Right lobe of liver (tissue), 4 donors: ENCODE measurements at regions not wholly inside any gene's neighbourhood (a gene's known extent, or its start where the extent isn't known, plus 50 kb on each side); places are given as distances from the start of the nearest gene placed in this dataset.

Source experiments
- CTCF ChIP-seq, 4 donors: fragments of 200-600 bp in 3 of 4; fragments of 450-650 bp in 1 of 4; IDR thresholded peaks; one replicate each; pipeline versions ENCODE4 v1.5.1 to v1.8.0; 2016 to 2022; ENCODE audit warnings: antibody characterized with exemption in 4 of 4, mild to moderate bottlenecking in 2 of 4
- POLR2A ChIP-seq: fragments of 450-650 bp; IDR thresholded peaks from one replicate; pipeline ENCODE4 v1.6.1; 2017; ENCODE audit warnings: antibody characterized with exemption, mild to moderate bottlenecking
- donor health status: DM: no; HTN: no; CAD: no.
- donor health status: DM: no; HTN: no; CAD: no.
- donor health status: DM: no; HTN: yes; CAD: no.

GRCh38 chr2:221973902-221974301 is 324.9 kb downstream of the PAX3 start:
- TF ChIP-seq CTCF (IDR thresholded peaks at IDR 0.05): no peak
- TF ChIP-seq POLR2A: no peak
